Stimulated activated CD4-positive, alpha-beta T cell treated with anti-CD3 and anti-CD28 coated beads, Interleukin-1b, Interleukin-23, amount 100 ng/mL, for 4 hours (primary cell): ENCODE measurements at regions not wholly inside any gene's neighbourhood (a gene's known extent, or its start where the extent isn't known, plus 50 kb on each side); places are given as distances from the start of the nearest gene placed in this dataset.

Source experiments
- DNase-seq, 2 donors: peaks; one replicate each; pipeline ENCODE4 v3.0.0-alpha.2; 2020; ENCODE audit warnings: low read depth in 2 of 2

DNA sequence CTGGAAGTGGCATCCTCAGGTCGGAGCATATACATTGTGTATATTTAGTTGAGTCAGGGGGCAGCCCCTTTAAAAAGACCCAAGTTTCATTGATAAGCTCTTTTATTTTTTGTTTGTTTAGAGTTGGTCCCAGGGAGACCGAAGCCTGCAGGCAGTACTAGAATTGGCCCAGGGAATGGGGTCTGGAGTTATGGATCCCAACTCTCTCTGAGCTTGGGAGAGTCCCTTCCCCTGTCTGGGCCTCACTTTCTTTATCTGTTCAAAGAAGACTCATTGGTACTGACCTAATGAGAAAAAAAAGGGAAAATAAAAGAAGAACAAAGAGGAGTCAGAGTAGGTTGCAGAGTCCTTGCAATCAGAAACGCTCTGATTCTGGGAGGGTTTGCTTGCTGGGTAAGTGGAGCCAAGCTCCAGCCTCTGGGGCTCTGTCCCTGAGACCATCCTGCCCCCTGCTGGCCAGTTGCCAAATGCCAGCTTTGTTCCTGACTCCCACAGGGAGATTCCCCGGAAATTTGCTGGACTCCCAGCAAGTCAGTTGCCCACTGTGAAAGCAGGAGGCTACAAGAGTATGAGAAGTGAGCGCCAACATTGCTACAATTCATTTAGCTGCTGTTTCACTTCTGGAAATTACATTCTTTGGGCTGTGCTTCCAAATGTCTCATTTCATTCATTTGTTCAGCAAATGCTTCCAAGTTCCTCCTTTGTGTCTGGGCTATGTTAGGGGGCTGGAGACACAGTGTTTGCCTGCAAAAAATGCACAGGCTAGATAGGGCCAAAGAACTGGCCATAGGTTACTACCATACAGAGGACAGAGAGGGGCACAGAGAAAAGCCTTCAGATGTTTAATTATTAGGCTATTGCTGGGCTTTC lies 156.2 kb downstream of the MELK start:
- peak; percentile 40 to 67 for DNase-seq

DNA sequence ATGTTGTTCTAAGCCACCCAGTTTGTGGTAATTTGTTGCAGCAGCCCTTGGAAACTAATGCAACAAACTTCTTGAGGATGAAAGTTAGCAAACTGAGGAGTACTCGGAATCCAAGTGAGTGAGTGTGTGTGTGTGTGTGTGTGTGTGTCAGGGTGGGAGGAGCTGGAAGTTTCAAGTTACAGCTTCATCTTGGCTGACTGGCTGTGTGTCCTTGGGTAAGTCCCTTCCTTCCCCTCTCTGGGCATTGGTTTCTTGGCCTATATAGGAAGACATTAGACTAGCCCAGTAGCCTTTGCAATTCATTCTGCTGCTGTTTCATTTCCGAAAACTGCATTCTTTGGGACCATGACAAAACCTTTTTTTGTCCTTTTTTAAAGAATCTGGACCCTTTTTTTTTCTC lies 157.2 kb downstream of the MELK start:
- DNase-seq: no peak

DNA sequence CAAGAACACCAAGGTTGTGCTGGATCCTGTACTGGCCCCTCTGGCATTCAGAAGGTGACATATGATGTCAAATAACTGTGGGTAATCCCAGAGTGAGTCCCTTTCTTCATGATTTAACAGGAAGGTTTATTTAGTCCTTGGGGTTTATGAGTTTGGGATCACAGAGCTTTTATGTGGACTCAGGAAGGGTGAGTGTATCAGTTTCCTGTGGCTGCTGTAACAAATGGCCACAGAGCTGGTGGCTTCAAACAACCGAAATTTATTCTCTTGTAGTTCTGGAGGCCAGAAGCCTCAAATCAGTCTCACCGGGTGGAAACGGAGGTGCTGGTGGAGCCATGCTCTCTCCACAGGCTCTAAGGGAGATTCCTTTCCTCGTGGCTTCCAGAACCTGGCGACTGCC lies 157.7 kb downstream of the MELK start:
- DNase-seq: no peak

DNA sequence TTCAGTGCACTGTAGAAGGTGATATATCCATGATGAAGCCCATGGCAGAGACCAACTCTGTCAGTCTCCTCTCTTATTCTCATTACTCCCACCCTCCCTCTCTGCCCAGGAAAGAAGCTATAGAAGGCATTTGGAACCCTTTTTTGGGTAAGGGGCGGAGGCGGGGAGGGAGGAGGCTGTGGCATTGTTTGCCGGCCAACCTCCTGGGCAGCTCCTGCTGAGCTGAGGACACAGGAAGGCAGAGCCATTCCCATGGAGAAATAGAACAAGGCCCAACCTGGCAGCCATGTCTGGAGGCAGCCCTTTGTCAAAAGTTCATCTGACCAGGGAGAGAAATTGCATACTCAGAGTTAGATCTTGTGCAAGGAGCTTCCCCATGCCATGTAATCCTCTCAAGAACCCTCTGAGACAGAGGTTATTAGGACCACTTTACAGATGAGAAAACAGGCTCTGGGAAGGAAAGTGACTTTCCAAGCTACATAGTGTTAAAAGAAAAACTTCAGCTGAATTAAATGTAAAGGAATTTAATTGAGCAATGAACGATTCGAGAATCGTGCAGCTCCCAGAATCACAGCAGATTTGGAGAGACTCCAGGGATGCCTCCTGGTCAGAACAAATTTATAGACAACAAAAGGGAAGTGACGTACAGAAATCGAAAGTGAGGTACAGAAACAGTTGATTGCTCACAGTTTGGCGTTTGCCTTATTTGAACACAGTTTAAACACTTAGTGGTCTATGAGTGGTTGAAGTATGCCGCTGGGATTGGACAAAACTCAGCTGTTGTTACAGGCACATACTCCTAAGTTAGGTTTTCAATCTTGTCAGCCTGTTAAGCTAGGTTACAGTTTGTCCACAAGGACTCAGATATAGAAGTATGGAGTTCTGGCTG lies 158.6 kb downstream of the MELK start:
- no peak for DNase-seq

DNA sequence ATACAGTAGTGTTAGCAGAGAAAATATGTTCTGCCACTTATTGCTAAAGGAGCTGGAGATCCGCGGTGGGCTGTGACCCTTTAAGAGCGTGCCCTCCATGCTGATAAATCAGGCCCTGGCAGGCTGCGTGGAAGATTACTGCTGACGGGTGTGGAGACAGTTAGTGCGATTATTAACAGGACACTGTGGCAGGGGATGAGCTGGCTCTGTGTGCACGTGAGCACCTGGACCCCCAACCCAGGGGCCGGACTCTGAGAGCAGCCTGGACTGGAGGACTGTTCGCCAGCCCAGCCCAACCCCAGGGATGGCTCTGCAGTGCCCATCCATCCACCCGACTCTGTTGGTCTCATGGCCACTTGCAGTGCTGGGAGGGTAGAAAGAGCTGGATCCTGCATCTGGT lies 162.0 kb downstream of the MELK start:
- no peak for DNase-seq

DNA sequence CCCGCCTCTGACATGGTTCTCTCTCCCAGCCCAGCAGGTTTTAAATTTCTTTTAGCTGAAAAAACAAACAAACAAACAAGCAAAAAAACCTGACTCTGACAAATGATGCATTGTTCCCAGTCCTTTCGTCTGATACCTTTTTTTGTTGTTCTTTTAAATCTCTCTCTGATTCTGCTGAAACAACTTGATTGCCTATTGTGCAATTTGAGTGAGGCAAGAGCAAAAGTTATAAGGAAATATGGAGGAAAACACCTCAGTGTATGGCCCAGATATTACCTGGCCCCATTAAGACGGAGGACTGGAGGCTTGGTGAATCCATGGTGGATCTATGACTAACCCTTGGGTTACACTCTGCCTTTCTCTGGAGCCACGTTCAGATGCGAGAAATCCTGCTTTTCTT lies 164.0 kb downstream of the MELK start:
- no peak for DNase-seq

DNA sequence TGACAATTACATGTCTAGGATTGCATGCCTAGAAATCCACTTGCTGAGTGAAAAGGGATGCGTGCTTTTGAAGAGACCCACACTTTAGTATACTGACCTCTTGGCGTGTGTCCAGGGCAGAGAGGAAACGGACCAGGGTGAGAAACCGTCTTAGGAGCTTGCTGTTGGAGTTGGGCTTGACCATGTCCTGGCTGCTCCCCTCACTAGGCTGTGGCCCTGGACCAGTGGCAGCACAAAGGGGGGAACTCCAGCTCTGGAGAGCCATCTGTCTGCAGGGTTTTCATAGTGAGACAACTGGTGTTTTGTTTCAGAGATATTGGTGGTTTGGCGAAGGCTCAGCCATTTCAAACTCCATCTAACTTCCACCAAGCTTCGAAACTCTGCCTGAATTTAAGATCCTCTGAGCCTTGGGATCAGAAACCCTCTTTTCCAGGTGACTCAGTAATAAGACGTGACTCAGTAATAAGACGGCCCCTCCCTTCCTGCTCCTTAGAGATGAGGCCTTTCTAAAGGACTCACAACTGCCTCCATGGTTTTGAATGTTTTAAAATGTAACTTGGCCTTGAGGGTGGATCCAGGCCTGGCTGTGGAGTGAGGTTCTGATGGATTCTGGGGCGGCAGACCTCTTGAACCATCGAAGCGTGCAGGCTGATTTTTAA lies 165.8 kb downstream of the MELK start:
- no peak for DNase-seq

DNA sequence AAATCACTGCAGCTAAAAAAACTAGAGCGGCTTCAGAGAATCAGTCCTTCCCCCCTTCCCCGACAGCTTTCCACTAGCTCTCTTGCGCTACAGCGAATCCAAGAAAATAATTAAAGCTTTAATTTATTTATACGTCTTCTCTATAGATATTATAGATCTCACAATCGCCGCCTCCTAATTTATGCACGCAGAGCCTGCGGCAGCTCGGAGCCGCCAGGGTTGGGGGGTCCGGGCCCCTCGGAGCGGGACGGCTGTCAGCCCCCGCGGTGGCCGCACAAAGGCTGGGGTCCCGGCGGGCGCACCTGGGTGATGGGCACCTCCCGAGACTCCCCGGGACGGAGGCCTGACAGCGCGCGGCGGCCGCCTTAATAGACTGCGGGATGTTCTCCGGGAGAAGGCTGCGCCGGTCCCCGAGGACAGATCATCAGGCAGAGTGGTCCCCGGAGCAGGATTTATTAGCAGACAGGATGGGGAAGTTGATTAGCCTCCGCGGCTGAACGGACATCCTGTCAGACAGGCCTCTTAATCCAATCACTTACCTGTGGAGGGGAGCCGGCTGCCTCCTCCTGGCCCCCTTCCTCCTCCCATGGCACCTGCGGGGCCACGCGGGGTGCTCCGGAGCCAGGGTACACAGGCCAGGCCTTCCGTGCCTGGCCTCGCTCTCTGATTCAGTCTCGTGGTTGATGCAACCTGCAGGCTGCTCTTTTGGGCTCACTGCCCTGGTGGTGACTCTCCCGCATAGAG lies 166.8 kb downstream of the MELK start:
- no peak for DNase-seq

DNA sequence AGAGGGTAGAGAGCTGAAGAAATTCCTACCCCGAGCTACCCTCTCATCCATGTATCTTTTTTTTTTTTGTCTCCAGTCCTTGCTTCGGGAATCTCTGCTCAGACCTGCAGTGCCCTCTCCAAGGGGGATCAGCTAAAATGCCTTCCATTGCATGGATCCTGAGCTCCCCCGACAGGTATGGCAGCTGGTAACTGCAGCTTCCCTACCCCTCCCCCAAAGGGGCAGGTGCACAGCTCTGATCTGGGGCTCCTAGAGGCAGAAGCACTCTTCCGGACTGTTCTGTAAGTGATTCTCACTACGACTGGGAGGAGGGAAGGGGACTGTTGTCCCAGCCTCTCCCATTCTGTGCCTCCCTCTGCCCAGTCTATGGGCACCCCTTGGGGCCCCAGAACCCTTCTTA lies 169.6 kb downstream of the MELK start:
- no peak for DNase-seq

DNA sequence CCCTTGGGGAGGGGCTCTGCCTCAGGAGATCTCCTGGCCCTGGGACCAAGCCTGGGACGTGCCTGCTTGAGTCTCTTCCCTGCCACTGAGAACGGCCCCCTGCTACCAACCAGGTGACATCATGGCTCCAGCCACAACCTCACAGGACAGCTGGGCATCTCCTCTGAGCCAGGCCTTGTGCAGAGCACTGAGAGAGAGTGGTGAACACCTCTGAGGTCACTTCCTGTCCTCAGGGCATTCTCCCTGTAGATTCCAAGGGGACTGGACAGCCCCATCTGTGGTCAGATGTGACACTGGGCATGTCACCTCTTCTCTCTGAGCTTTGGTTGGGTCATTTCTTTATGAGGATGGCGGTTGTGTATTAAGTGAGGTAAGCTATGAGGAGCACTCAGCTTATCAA lies 172.0 kb downstream of the MELK start:
- no peak for DNase-seq

DNA sequence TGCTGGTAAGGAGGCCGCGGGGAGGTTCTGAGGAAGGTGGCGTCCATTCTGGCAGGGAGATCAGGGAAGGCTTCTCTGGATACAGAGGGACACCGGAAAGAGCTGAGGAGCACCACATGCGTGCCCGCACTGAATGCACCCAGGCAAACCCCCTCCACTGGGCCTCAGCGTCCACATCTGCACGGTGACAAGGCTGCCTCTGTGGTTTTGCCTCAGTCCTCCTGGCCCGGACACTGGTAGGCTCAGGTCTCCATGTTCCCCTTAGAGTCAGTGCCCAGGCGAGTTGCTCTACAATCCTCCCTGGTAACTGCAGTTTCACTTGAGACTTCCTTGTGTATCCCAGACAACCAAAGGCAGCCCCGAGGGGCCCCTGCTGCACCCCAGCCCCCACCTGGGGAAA lies 173.3 kb downstream of the MELK start:
- no peak for DNase-seq

DNA sequence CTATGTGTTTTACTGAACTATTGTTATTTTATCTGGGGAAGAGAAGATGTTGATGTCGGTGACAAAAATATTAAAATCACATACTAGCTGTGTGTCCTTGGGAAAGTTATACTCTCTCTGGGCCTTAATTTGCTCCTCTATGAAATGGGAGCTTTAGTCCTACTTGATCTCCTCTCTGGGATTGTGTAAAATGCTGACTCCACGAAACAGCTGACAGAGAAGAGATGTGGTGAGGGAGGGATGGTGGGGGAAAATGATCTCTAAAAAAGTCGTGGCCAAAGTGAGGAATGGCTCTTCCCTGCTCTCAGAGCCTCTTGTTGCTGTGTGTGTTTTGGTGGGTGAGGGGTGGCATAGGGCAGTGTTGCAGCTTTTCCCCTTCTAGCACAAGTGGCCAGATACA lies 173.7 kb downstream of the MELK start:
- DNase-seq: no peak

DNA sequence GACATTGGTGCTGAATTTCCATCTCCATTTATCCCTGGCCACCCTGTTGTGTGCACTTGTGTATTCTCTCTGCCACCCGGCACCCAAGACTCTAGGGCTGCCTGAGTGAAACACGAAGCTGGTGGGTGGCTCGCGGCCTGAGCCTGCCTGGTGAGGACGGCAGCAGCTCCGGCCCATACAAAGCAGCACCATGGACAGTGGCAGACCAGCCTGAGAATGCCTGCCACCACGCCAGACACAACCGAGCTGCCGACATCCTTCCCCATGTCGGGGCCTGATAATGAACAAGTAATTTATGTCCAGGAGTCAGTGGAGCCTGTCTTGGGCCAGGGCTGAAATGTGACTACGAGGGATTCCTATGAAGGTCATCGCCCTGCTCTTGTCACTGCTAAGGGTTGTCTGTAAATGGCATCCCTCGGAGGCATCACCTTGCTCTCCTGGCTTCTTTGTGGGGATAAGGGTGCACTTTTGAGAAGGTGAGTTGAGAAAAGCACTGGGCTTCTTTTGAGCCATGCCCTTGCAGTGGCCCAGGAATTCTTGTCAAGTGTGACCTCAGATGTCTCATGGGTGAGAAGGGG lies 175.7 kb downstream of the MELK start:
- DNase-seq: no peak

DNA sequence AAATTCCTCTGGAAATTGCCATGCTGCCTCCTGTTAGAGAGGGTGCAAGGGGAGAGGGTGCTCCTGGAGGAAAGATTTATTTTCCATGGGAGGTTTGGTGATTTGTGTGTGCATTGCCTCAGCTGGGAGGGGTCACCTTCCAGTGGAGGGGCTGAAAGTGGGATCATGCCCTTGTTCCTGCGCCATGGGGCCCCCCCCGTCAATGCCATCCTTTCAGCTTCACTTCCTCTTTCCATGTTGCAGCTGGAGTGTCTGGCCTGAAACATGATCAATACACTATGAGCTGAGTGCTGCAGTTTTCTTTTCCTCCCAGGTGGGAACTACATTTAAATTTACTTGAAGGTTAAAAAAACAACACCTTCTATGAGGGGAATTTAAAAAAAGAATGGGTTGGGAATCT lies 176.8 kb downstream of the MELK start:
- no peak for DNase-seq

DNA sequence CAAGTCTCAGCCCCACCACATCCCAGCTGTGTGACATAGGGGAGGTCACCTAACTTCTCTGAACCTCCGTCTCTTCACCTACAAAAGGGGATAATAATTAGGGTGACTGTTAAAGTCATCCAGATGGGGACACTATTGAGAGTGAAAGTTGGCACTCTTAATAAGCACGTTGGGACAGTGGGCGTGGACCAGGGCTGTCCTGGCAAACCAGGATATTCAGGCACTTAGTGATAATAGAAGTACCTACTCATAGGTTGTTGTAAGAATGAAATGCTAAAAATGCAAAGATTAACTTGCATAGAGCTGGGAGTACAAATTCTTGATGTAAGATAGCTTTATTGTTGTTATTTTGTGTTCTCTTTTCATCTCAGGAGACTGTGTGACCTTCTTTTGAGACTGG lies 177.9 kb downstream of the MELK start:
- DNase-seq: no peak

DNA sequence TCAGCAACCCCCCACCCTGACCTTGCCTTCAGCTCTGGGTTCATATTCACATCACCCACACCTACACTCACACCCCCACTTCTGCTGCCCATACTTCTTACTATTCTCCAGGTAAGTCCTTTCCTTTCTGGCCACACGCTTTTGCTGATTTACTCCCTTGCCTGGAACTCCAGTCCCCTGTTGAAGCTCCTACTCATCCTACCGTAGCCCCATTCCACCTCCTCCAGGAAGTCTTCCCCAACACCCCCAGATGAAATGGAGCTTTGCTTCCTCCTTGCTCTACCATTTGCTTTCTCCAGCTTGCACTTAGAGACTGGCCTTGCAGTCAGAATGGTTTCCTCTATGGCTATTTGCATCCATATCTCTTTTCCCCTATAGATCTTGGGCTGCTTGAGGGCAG lies 182.3 kb downstream of the MELK start:
- no peak for DNase-seq

DNA sequence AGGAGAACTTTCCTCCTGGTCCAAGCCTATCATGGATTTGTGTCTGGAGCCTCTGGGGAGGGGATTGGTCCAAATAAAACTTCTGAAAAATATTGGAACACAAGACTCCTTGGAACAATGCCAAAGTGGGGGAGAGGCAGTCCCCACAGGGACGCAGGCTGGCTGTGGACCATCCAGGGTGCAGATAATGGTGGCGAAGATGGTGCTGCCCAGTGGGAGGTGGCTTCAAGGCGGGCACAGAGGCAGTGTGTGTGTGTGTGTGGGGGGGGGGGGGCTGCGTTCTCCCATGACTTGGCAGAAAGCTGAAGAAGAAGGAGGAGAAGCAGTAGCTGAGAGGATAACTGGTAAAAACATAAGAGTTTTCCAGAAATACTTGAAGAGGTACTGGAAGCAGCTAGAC lies 186.4 kb downstream of the MELK start:
- no peak for DNase-seq

DNA sequence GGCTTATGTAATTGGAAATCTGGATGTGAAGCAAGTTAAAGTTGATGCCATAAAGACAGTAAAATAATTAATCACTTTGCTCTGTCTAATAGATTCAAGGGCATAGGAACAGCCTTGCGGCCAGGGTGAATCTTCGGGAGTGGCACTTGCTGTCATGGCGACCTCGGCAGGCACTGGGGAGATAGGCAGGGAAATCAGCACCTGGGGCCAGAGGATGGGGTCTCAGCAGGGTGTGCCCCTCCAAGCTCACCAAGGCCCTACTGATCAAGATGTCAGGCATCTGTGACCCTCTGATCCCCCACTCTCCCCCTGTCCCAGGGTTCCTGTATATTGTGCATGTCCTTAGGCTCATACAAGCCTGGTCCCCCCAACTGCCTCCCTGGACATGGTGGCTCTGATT lies 187.3 kb downstream of the MELK start:
- no peak for DNase-seq

DNA sequence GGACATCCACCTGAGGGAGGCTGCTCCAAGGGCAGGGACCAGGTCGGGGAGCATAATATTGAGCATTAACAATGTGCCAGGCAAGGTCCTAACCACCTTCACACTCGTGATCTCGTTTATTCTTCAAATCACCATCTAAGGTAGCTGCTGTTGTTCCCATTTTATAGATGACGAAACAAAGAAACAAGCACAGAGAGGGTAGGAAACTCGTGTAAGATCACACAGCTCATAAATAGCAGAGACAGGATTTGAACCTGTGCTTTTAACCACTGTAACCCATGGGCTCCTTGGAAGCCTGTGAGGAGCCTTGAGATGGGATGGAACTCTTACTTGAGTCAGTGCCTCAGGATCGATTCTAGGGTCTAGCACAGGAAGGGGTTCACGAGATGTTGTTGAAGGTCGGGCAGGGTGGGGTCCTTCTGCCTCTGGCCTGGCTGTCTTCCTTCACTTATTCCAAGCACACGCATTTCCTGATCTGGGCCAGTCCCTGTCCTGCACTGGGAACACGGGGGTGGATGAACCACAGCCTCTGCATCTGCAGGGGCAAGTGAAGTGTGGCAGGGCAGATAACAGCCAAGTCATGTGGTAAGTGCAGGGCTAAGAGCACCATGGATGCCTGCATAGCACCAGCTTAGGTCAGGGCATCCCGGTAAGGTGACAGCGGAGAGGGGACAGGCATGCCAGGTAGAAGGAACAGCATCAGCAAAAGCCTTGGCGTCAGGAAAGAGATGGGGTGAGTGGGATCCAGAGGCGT lies 188.1 kb downstream of the MELK start:
- DNase-seq: no peak

DNA sequence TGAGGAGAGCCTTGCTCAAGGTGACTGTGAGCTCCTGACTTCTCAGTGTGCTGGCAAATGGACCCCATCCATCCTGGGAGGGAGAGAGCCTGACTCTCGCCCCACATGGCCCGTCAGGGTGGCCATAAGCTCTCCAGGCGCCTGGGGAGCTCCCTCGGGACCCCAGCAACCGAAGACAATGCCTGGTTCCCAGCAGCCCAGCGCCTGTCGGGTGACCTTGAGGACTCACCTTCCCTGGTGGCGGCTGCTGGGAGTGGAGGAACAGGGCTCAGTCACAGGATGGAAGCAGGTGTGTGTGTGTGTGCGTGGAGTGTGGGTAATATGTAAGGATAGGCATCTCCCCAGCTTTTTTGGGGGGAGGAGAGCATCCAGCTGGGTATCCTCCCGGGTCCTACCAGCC lies 190.3 kb downstream of the MELK start:
- DNase-seq: no peak

DNA sequence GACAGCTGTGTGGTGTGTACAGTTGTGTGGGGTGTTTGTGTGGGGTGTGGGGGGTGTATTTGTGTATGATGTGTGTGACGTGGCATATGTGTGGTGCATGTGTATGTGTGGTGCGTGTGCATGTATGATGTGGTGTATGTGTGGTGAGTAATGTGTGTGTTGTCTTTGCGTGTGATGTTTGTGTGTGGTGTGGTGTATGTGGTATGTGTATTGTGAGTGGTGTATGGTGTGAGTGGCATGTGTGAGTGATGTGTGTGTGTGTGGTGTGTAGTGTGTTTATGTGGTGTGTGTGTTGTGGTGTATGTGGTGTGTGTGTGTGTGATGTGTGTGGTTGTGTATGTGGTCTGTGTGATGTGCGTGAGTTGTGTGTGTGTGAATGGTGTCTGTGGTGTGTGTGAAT lies 191.1 kb downstream of the MELK start:
- DNase-seq: no peak
